ENCODE measurements at regions not wholly inside any gene's neighbourhood (a gene's known extent, or its start where the extent isn't known, plus 50 kb on each side); places are given as distances from the start of the nearest gene placed in this dataset.

DNA sequence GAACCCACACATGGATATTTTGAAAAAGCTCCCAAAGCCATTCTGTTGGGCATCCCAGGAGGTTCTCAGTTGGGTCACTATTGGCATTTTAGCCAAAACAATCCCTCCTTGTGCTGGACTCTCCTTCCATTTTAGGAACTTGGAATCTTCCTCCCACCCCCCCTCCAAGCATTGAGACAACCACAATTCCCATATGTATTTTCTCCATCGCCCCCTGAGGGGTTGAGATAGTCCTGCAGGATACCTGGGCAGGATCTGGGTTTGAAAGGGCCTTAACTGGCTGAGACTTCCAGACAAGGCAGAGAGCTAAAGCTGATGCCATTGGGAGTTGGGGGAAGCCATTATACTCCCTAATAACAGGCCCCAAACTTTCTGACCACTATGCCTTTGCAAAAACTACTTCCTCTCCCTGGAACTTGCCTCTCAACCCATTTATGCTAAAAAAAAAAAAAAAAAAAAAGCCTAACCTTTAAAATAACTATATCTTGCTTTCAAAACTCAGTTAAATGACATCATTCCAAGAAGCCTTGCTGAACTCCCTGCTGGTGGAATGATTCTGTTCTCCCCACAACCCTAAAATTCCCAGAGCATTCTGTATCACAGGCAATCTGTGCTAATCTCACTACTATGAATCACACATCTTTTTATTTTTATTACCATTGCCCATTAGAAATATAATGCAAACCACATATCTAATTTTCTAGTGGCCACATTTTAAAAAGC is 77.5 kb upstream of the PDE1C start:
- H4K20me1 ChIP-seq (ENCODE audit: insufficient read depth): no peaks in the 10 kb centered on the region
- no peaks in the 10 kb centered on the region for H3K9me3 ChIP-seq (ENCODE audit: low read length)
- H3K4me2 ChIP-seq (ENCODE audit: low read length): no peak overlapping the region
- no peak overlapping the region for H3K4me3 ChIP-seq (ENCODE audit: low read length)
- no peak overlapping the region for H2AFZ ChIP-seq (ENCODE audit: low read depth, low read length)
- no peaks in the 10 kb centered on the region for H3K27me3 ChIP-seq (ENCODE audit: insufficient read depth, low read depth, low read length)
- no peaks in the 10 kb centered on the region for H3F3A ChIP-seq (ENCODE audit: insufficient read depth, low read length, poor library complexity, severe bottlenecking)
- H3K9ac ChIP-seq (ENCODE audit: low read length): no peak overlapping the region
- no peaks in the 10 kb centered on the region for H3K36me3 ChIP-seq (ENCODE audit: insufficient read depth, low read length)
- H3K79me2 ChIP-seq (replicated peaks; ENCODE audit: insufficient read depth, low read length): no peaks in the 10 kb centered on the region
- TF ChIP-seq, protein P1, sequence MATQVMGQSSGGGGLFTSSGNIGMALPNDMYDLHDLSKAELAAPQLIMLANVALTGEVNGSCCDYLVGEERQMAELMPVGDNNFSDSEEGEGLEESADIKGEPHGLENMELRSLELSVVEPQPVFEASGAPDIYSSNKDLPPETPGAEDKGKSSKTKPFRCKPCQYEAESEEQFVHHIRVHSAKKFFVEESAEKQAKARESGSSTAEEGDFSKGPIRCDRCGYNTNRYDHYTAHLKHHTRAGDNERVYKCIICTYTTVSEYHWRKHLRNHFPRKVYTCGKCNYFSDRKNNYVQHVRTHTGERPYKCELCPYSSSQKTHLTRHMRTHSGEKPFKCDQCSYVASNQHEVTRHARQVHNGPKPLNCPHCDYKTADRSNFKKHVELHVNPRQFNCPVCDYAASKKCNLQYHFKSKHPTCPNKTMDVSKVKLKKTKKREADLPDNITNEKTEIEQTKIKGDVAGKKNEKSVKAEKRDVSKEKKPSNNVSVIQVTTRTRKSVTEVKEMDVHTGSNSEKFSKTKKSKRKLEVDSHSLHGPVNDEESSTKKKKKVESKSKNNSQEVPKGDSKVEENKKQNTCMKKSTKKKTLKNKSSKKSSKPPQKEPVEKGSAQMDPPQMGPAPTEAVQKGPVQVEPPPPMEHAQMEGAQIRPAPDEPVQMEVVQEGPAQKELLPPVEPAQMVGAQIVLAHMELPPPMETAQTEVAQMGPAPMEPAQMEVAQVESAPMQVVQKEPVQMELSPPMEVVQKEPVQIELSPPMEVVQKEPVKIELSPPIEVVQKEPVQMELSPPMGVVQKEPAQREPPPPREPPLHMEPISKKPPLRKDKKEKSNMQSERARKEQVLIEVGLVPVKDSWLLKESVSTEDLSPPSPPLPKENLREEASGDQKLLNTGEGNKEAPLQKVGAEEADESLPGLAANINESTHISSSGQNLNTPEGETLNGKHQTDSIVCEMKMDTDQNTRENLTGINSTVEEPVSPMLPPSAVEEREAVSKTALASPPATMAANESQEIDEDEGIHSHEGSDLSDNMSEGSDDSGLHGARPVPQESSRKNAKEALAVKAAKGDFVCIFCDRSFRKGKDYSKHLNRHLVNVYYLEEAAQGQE (IDR thresholded peaks at IDR 0.05; ENCODE audit: borderline replicate concordance): no peak
- TF ChIP-seq RAD21 (conservative IDR thresholded peaks at IDR 0.05): no peak
- no peaks in the 10 kb centered on the region for H3K9me2 ChIP-seq (ENCODE audit: insufficient read depth, low read length)
- no peak overlapping the region for H3K27ac ChIP-seq (ENCODE audit: low read length)

- no peaks in the 10 kb centered on the region for H3K9me3 ChIP-seq (ENCODE audit: low read length)
Observed at GRCh38 chr7:32145911-32146310, 75.7 kb upstream of the PDE1C start.

More at GRCh38 chr7:32145911-32146310, 75.7 kb upstream of the PDE1C start:
- no peak overlapping the region for H3K4me3 ChIP-seq (ENCODE audit: low read length)
- no peaks in the 10 kb centered on the region for H3K36me3 ChIP-seq (ENCODE audit: insufficient read depth, low read length)
- H3K9me2 ChIP-seq (ENCODE audit: insufficient read depth, low read length): no peaks in the 10 kb centered on the region
- H3F3A ChIP-seq (ENCODE audit: insufficient read depth, low read length, poor library complexity, severe bottlenecking): no peaks in the 10 kb centered on the region
- no peak for TF ChIP-seq SMC3 (conservative IDR thresholded peaks at IDR 0.05; ENCODE audit: poor library complexity)
- no peak for TF ChIP-seq TAF1 (IDR thresholded peaks at IDR 0.05; ENCODE audit: low read depth)
- TF ChIP-seq CTCF (IDR thresholded peaks at IDR 0.05; ENCODE audit: poor library complexity, severe bottlenecking): no peak
- no peak for TF ChIP-seq EP300 (conservative IDR thresholded peaks at IDR 0.05; ENCODE audit: poor library complexity, severe bottlenecking)
- no peak for TF ChIP-seq POLR2AphosphoS5 (IDR thresholded peaks at IDR 0.05)
- no peak for TF ChIP-seq RAD21 (conservative IDR thresholded peaks at IDR 0.05)
- TF ChIP-seq EZH2 (IDR thresholded peaks at IDR 0.05; ENCODE audit: borderline replicate concordance, insufficient read depth, low read length, poor library complexity, severe bottlenecking): no peak
- TF ChIP-seq, protein P1 (IDR thresholded peaks at IDR 0.05; ENCODE audit: borderline replicate concordance): no peak
- TF ChIP-seq MXI1 (conservative IDR thresholded peaks at IDR 0.05; ENCODE audit: poor library complexity, severe bottlenecking): no peak
- no peak overlapping the region for H2AFZ ChIP-seq (ENCODE audit: low read depth, low read length)
- no peaks in the 10 kb centered on the region for H3K27me3 ChIP-seq (ENCODE audit: insufficient read depth, low read depth, low read length)
- H3K79me2 ChIP-seq (replicated peaks; ENCODE audit: insufficient read depth, low read length): no peaks in the 10 kb centered on the region
- H3K4me2 ChIP-seq (ENCODE audit: low read length): no peak overlapping the region
- H4K20me1 ChIP-seq (ENCODE audit: insufficient read depth): no peaks in the 10 kb centered on the region
- H3K27ac ChIP-seq (ENCODE audit: low read length): no peak overlapping the region
- no peak overlapping the region for H3K9ac ChIP-seq (ENCODE audit: low read length)

Data from neural cell (in vitro differentiated cells).